Smooth muscle cell (in vitro differentiated cells): ENCODE measurements at regions not wholly inside any gene's neighbourhood (a gene's known extent, or its start where the extent isn't known, plus 50 kb on each side); places are given as distances from the start of the nearest gene placed in this dataset.
A peak's percentile ranks its signal among the peaks of the same experiment; 100 is the strongest.

Experiments used
- DNase-seq: peaks from one replicate; lab custom pipeline; 2025; ENCODE audit not compliant: unreplicated experiment; lab: John Stamatoyannopoulos, UW
- H2AFZ ChIP-seq: fragments of 200-600 bp; sonication (generic); 2 replicates; pipeline ENCODE4 v1.6.0; 2016; ENCODE audit warnings: antibody characterized with exemption, low read depth, mild to moderate bottlenecking
- H3F3A ChIP-seq: fragments of 200-600 bp; sonication (generic); 2 replicates; pipeline ENCODE4 v1.6.0; 2017; ENCODE audit warnings: antibody characterized with exemption, low read depth
- H3K27ac ChIP-seq: fragments of 200-600 bp; sonication (generic); 2 replicates; pipeline ENCODE4 v1.5.1; 2016; ENCODE audit warnings: low read depth, mild to moderate bottlenecking
- H3K27me3 ChIP-seq: fragments of 200-600 bp; sonication (generic); 2 replicates; pipeline ENCODE4 v1.6.1; 2016; ENCODE audit warnings: low read depth, mild to moderate bottlenecking
- H3K36me3 ChIP-seq: fragments of 200-600 bp; sonication (generic); 2 replicates; pipeline ENCODE4 v1.5.1; 2016; ENCODE audit warnings: low read depth
- H3K4me1 ChIP-seq: fragments of 200-600 bp; sonication (generic); 2 replicates; pipeline ENCODE4 v1.5.1; 2016; ENCODE audit warnings: low read depth
- H3K4me2 ChIP-seq: fragments of 200-600 bp; sonication (generic); 2 replicates; pipeline ENCODE4 v1.6.0; 2016; ENCODE audit warnings: mild to moderate bottlenecking
- H3K4me3 ChIP-seq: fragments of 200-600 bp; sonication (generic); 2 replicates; pipeline ENCODE4 v1.5.1; 2016; ENCODE audit warnings: mild to moderate bottlenecking
- H3K79me2 ChIP-seq: fragments of 200-600 bp; sonication (generic); 2 replicates; pipeline ENCODE4 v1.6.0; 2016; ENCODE audit warnings: low read depth, mild to moderate bottlenecking
- H3K9ac ChIP-seq: fragments of 200-600 bp; sonication (generic); 2 replicates; pipeline ENCODE4 v1.6.0; 2016; ENCODE audit warnings: low read depth
- H3K9me3 ChIP-seq: fragments of 200-600 bp; sonication (generic); replicated peaks from 2 replicates; pipeline ENCODE4 v1.5.1; 2016; ENCODE audit warnings: low read depth
- H4K20me1 ChIP-seq: fragments of 200-600 bp; sonication (generic); 2 replicates; pipeline ENCODE4 v1.6.0; 2016; ENCODE audit warnings: low read depth
- CTCF ChIP-seq: fragments of 200-600 bp; sonication (generic); IDR thresholded peaks from 2 replicates; pipeline ENCODE4 v1.5.1; 2017; ENCODE audit warnings: borderline replicate concordance, mild to moderate bottlenecking, antibody characterized with exemption; ENCODE audit not compliant: insufficient read depth, poor library complexity, severe bottlenecking
- WGBS: methylation state at CpG from one replicate; pipeline ENCODE4 v1.1.7; 2016; ENCODE audit warnings: low lambda C conversion rate; 5-methylcytosine and 5-hydroxymethylcytosine counted together

- Histone ChIP-seq H2AFZ (no peak overlapping the region), H3K79me2 (no peaks in the 10 kb centered on the region), H4K20me1 (no peaks in the 10 kb centered on the region), H3K4me2 (no peak overlapping the region), H3K27ac (peak overlapping the region; percentile 42), H3K36me3 (no peaks in the 10 kb centered on the region), H3K4me1 (no peaks in the 10 kb centered on the region), H3K9ac (no peak overlapping the region), H3K27me3 (no peaks in the 10 kb centered on the region), H3K9me3 (no peaks in the 10 kb centered on the region), H3K4me3 (no peak overlapping the region), H3F3A (no peaks in the 10 kb centered on the region)
- WGBS = 67% methylated on average over 4 of the region's 4 CpGs
- no peak for DNase-seq
- TF ChIP-seq CTCF = no peak
Observed at GRCh38 chrX:13898603-13899002, 81.7 kb upstream of the GPM6B start.

- Histone ChIP-seq H3K4me3 (no peak overlapping the region), H3K4me1 (no peaks in the 10 kb centered on the region), H3K36me3 (no peaks in the 10 kb centered on the region), H3K27me3 (no peaks in the 10 kb centered on the region), H3K9ac (no peak overlapping the region), H3K27ac (peak overlapping the region; percentile 42), H3F3A (no peaks in the 10 kb centered on the region), H4K20me1 (no peaks in the 10 kb centered on the region), H3K79me2 (no peaks in the 10 kb centered on the region), H3K4me2 (no peak overlapping the region), H3K9me3 (no peaks in the 10 kb centered on the region), H2AFZ (no peak overlapping the region)
- TF ChIP-seq CTCF = peak; percentile 14
- 73% methylated on average over 3 of the region's 3 CpGs for WGBS
- DNase-seq = no peak
Observed at GRCh38 chrX:13898083-13898482, 81.2 kb upstream of the GPM6B start.

- no peaks in the 10 kb centered on the region for H3K27me3 ChIP-seq
- H3K9ac ChIP-seq = no peak overlapping the region
- no peaks in the 10 kb centered on the region for H3K4me1 ChIP-seq
- H3K36me3 ChIP-seq = no peaks in the 10 kb centered on the region
- DNase-seq = no peak
- no peak overlapping the region for H2AFZ ChIP-seq
- WGBS = 85% methylated on average over 4 of the region's 4 CpGs
- H3F3A ChIP-seq = no peaks in the 10 kb centered on the region
- TF ChIP-seq CTCF = no peak
- H3K4me2 ChIP-seq = no peak overlapping the region
- no peak overlapping the region for H3K27ac ChIP-seq
- H3K9me3 ChIP-seq = no peaks in the 10 kb centered on the region
- no peaks in the 10 kb centered on the region for H4K20me1 ChIP-seq
- H3K79me2 ChIP-seq = no peaks in the 10 kb centered on the region
- H3K4me3 ChIP-seq = no peak overlapping the region
Observed at GRCh38 chrX:13897566-13897965, 80.7 kb upstream of the GPM6B start.

- H3K9me3 ChIP-seq = no peaks in the 10 kb centered on the region
- H3K79me2 ChIP-seq = no peaks in the 10 kb centered on the region
- H3K4me1 ChIP-seq = no peaks in the 10 kb centered on the region
- no peak overlapping the region for H3K9ac ChIP-seq
- no peaks in the 10 kb centered on the region for H4K20me1 ChIP-seq
- H3F3A ChIP-seq = no peaks in the 10 kb centered on the region
- TF ChIP-seq CTCF = no peak
- no peak overlapping the region for H2AFZ ChIP-seq
- DNase-seq = no peak
- no peak overlapping the region for H3K4me2 ChIP-seq
- H3K27me3 ChIP-seq = no peaks in the 10 kb centered on the region
- no peak overlapping the region for H3K27ac ChIP-seq
- no peak overlapping the region for H3K4me3 ChIP-seq
- no peaks in the 10 kb centered on the region for H3K36me3 ChIP-seq
- WGBS = 55% methylated on average over 5 of the region's 5 CpGs
Observed at GRCh38 chrX:13894888-13895565, 78.1 kb upstream of the GPM6B start.
